ENCODE measurements at regions not wholly inside any gene's neighbourhood (a gene's known extent, or its start where the extent isn't known, plus 50 kb on each side); places are given as distances from the start of the nearest gene placed in this dataset.

- TF ChIP-seq TSHZ2 (CRISPR knock-in tag; IDR thresholded peaks at IDR 0.05) = no peak
- no peak for TF ChIP-seq CSRNP3 (CRISPR knock-in tag; IDR thresholded peaks at IDR 0.05)
- no peak for TF ChIP-seq OSR1 (CRISPR knock-in tag; IDR thresholded peaks at IDR 0.05)
- TF ChIP-seq ISL1 (CRISPR knock-in tag; IDR thresholded peaks at IDR 0.05) = no peak
- TF ChIP-seq ZNF70 (CRISPR knock-in tag; IDR thresholded peaks at IDR 0.05) = no peak
- no peak for TF ChIP-seq ZFP3 (CRISPR knock-in tag; IDR thresholded peaks at IDR 0.05)
- TF ChIP-seq, protein P1, sequence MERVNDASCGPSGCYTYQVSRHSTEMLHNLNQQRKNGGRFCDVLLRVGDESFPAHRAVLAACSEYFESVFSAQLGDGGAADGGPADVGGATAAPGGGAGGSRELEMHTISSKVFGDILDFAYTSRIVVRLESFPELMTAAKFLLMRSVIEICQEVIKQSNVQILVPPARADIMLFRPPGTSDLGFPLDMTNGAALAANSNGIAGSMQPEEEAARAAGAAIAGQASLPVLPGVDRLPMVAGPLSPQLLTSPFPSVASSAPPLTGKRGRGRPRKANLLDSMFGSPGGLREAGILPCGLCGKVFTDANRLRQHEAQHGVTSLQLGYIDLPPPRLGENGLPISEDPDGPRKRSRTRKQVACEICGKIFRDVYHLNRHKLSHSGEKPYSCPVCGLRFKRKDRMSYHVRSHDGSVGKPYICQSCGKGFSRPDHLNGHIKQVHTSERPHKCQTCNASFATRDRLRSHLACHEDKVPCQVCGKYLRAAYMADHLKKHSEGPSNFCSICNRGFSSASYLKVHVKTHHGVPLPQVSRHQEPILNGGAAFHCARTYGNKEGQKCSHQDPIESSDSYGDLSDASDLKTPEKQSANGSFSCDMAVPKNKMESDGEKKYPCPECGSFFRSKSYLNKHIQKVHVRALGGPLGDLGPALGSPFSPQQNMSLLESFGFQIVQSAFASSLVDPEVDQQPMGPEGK (CRISPR knock-in tag; IDR thresholded peaks at IDR 0.05; ENCODE audit: borderline replicate concordance) = no peak
- TF ChIP-seq PPARA (CRISPR knock-in tag; IDR thresholded peaks at IDR 0.05; ENCODE audit: borderline replicate concordance) = no peak
- no peak for TF ChIP-seq TOX (CRISPR knock-in tag; IDR thresholded peaks at IDR 0.05; ENCODE audit: borderline replicate concordance)
- TF ChIP-seq ZC3H10 (CRISPR knock-in tag; IDR thresholded peaks at IDR 0.05) = no peak
- TF ChIP-seq ZNF8 (CRISPR knock-in tag; IDR thresholded peaks at IDR 0.05) = no peak
- TF ChIP-seq ESRRG (CRISPR knock-in tag; IDR thresholded peaks at IDR 0.05) = no peak
- TF ChIP-seq CREB5 (CRISPR knock-in tag; IDR thresholded peaks at IDR 0.05; ENCODE audit: low read depth) = no peak
- no peak for TF ChIP-seq ZFP30 (CRISPR knock-in tag; IDR thresholded peaks at IDR 0.05)
- no peak for TF ChIP-seq GLIS3 (CRISPR knock-in tag; IDR thresholded peaks at IDR 0.05)
- no peak for TF ChIP-seq ARNTL (CRISPR knock-in tag; IDR thresholded peaks at IDR 0.05; ENCODE audit: borderline replicate concordance, low read depth)
- TF ChIP-seq BACH2 (CRISPR knock-in tag; IDR thresholded peaks at IDR 0.05; ENCODE audit: borderline replicate concordance) = no peak
- TF ChIP-seq TCF4 (CRISPR knock-in tag; IDR thresholded peaks at IDR 0.05; ENCODE audit: borderline replicate concordance) = no peak
- TF ChIP-seq CSDC2 (CRISPR knock-in tag; IDR thresholded peaks at IDR 0.05) = no peak
- TF ChIP-seq, protein P2, sequence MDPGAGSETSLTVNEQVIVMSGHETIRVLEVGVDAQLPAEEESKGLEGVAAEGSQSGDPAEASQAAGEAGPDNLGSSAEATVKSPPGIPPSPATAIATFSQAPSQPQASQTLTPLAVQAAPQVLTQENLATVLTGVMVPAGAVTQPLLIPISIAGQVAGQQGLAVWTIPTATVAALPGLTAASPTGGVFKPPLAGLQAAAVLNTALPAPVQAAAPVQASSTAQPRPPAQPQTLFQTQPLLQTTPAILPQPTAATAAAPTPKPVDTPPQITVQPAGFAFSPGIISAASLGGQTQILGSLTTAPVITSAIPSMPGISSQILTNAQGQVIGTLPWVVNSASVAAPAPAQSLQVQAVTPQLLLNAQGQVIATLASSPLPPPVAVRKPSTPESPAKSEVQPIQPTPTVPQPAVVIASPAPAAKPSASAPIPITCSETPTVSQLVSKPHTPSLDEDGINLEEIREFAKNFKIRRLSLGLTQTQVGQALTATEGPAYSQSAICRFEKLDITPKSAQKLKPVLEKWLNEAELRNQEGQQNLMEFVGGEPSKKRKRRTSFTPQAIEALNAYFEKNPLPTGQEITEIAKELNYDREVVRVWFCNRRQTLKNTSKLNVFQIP (CRISPR knock-in tag; IDR thresholded peaks at IDR 0.05; ENCODE audit: borderline replicate concordance, low read depth) = no peak
- ATAC-seq = no peak
These were observed 680.3 kb upstream of the ACVR2A start for GRCh38 chr2:147164563-147164962.

GRCh38 chr2:147161746-147162145 is 683.1 kb upstream of the ACVR2A start:
- ATAC-seq = no peak

DNA sequence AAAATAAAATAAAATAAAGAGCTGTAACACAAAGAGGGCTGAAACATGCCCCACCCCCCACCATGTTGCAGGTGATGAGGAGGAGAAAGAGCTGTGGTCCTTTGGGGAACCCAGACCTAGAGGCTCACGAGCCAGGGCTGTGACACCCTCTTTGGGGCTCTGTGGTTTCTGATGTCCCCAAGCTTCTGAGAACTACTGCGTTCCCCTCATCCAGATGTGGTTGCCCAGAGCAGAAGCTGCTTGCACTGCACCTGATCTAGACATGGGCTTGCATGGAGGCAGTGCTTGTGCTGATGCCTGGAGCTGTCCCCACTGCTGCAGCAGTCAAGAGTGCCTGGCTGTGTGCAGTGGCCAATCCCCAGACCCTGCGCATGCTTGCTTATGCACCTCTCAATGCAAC is 687.9 kb upstream of the ACVR2A start:
- ATAC-seq = no peak
- no peak for TF ChIP-seq ZC3H10 (CRISPR knock-in tag; IDR thresholded peaks at IDR 0.05)
- TF ChIP-seq ARNTL (CRISPR knock-in tag; IDR thresholded peaks at IDR 0.05; ENCODE audit: borderline replicate concordance, low read depth) = no peak
- no peak for TF ChIP-seq CSDC2 (CRISPR knock-in tag; IDR thresholded peaks at IDR 0.05)
- no peak for TF ChIP-seq BACH2 (CRISPR knock-in tag; IDR thresholded peaks at IDR 0.05; ENCODE audit: borderline replicate concordance)
- no peak for TF ChIP-seq ZFP3 (CRISPR knock-in tag; IDR thresholded peaks at IDR 0.05)
- TF ChIP-seq, protein P1 (CRISPR knock-in tag; IDR thresholded peaks at IDR 0.05; ENCODE audit: borderline replicate concordance) = no peak
- TF ChIP-seq ZNF70 (CRISPR knock-in tag; IDR thresholded peaks at IDR 0.05) = no peak
- TF ChIP-seq GLIS3 (CRISPR knock-in tag; IDR thresholded peaks at IDR 0.05) = no peak
- TF ChIP-seq ISL1 (CRISPR knock-in tag; IDR thresholded peaks at IDR 0.05) = no peak
- no peak for TF ChIP-seq TSHZ2 (CRISPR knock-in tag; IDR thresholded peaks at IDR 0.05)
- TF ChIP-seq ESRRG (CRISPR knock-in tag; IDR thresholded peaks at IDR 0.05) = no peak

More at GRCh38 chr2:147161746-147162145, 683.1 kb upstream of the ACVR2A start:
- TF ChIP-seq OSR1 (CRISPR knock-in tag; IDR thresholded peaks at IDR 0.05) (no peak), ESRRG (CRISPR knock-in tag; IDR thresholded peaks at IDR 0.05) (no peak), ZFP30 (CRISPR knock-in tag; IDR thresholded peaks at IDR 0.05) (no peak), ZNF565 (CRISPR knock-in tag; conservative IDR thresholded peaks at IDR 0.05; ENCODE audit: low read depth) (no peak), GLIS3 (CRISPR knock-in tag; IDR thresholded peaks at IDR 0.05) (no peak), ZNF70 (CRISPR knock-in tag; IDR thresholded peaks at IDR 0.05) (no peak), PPARA (CRISPR knock-in tag; IDR thresholded peaks at IDR 0.05; ENCODE audit: borderline replicate concordance) (no peak), TCF4 (CRISPR knock-in tag; IDR thresholded peaks at IDR 0.05; ENCODE audit: borderline replicate concordance) (no peak), ZNF8 (CRISPR knock-in tag; IDR thresholded peaks at IDR 0.05) (no peak)
